Body of pancreas (tissue), 4 donors: ENCODE measurements at regions not wholly inside any gene's neighbourhood (a gene's known extent, or its start where the extent isn't known, plus 50 kb on each side); places are given as distances from the start of the nearest gene placed in this dataset.

Experiments
- CTCF ChIP-seq, 7 experiments: fragments of 450-650 bp in 4 of 7; fragments of 200-600 bp in 3 of 7; sonication (generic) in 3 of 7; IDR thresholded peaks; one replicate each; pipeline ENCODE4 v1.5.1; 2016 to 2019; ENCODE audit warnings: antibody characterized with exemption in 7 of 7
- POLR2A ChIP-seq, 3 donors: fragments of 450-650 bp; IDR thresholded peaks; one replicate each; pipeline ENCODE4 v1.6.1; 2016; ENCODE audit warnings: antibody characterized with exemption in 3 of 3, mild to moderate bottlenecking in 2 of 3

GRCh38 chr9:108466304-108466703 is 389.5 kb downstream of the ACTL7B start:
- TF ChIP-seq POLR2A (IDR thresholded peaks at IDR 0.05): no peak
- TF ChIP-seq CTCF (IDR thresholded peaks at IDR 0.05): no peak
